Stimulated activated CD4-positive, alpha-beta T cell treated with anti-CD3 and anti-CD28 coated beads, TNF-alpha, amount 100 ng/mL, for 24 hours (primary cell): ENCODE measurements at regions not wholly inside any gene's neighbourhood (a gene's known extent, or its start where the extent isn't known, plus 50 kb on each side); places are given as distances from the start of the nearest gene placed in this dataset.

Source experiments
- DNase-seq, 3 experiments: peaks; one replicate each; pipeline ENCODE4 v3.0.0-alpha.2; 2020; ENCODE audit warnings: low read depth in 3 of 3

- DNase-seq: no peak
These were observed 465.4 kb downstream of the CDH11 start for GRCh38 chr16:64656471-64656870.

DNA sequence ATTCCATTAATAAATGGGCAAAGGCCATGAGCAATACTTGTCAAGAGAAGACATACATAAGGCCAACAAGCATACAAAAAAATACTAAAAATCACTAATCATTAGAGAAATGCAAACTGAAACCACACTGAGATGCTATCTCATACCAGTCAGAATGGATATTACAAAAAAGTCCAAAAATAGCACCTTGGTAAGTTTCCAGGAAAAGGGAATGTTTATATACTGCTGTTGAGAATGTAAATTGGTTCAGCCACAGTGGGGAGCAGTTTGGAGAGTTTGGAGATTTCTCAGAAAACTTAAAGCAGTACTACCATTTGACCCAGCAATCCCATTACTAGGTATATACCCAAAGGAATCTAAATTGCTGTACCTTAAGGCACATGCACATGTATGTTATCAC lies 467.7 kb downstream of the CDH11 start:
- no peak for DNase-seq

DNA sequence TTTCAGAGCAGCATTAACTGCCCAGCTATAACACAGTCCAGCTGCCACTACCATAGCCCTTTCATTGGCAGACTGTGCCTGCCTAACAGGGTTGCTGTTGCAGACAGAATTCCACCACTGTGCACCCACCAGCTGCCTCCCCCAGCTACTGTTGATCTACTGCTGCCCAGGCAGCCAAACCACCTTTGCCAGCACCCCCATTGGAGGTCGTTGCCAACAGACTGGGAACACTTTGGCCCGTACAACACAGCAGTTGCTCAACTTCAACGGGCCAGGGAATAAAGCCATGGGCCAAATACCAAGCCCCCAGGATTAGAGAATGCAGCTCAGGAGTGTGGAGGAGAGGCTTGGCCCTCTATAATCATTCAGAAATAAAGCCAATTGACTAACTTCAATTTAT lies 473.6 kb downstream of the CDH11 start:
- DNase-seq: no peak

DNA sequence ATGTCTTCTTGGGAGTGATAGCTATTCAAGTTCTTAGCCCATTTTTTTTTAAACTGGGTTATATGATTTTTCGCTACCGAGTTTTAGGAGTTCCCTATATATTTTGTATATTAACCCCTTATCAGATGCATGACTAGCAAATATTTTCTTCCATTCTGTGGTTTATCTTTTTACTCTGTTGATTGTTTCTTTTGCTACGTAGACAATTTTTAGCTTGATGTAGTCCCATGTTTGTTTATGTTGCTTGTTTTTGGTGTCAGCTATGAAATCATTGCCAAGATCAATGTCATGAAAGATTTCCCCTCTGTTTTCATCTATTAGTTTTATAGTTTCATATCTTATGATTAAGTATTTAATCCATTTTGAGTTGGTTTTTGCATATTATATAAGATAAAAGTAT lies 480.5 kb downstream of the CDH11 start:
- DNase-seq: no peak

- no peak for DNase-seq
These were observed 483.1 kb downstream of the CDH11 start for GRCh38 chr16:64638766-64639165.

- DNase-seq: no peak
These were observed 492.2 kb downstream of the CDH11 start for GRCh38 chr16:64629622-64630021.

DNA sequence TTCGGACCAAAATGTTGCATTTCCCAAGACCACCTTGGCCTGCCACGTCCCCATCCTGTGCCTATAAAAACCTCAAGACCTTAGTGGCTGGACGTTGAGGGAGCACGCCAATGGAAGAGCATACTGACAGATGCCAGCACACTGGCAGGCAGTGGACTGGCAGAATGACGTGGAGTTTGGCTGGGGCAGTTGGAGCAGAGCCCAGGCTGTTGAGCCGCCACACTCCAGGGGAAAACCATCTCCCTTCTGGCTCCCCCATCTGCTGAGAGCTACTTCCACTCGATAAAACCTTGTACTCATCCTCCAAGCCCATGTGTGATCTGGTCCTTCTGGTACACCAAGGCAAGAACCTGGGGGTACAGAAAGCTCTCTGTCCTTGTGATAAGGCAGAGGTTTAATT lies 494.1 kb downstream of the CDH11 start:
- DNase-seq: no peak

DNA sequence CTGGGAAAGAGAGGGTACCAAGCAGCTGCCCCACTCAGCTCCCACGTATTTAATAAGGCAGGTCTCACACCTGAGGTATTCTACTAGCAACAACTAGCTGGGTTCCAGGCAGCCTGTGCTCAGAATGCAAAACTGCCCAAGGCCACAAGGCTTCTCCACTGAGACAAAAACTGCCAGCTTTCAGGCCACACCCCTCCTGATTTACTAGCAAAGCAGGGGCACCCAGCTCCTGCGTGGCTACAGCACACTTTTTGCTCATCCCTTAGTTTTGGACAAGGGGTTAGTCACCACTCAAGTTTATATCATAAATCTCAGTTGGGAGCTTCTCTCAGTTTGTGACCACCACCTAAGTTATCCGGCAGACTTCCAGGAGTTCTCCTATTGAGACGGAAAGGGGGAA lies 494.6 kb downstream of the CDH11 start:
- DNase-seq: no peak

GRCh38 chr16:64626776-64627175 lies 495.1 kb downstream of the CDH11 start:
- no peak for DNase-seq

DNA sequence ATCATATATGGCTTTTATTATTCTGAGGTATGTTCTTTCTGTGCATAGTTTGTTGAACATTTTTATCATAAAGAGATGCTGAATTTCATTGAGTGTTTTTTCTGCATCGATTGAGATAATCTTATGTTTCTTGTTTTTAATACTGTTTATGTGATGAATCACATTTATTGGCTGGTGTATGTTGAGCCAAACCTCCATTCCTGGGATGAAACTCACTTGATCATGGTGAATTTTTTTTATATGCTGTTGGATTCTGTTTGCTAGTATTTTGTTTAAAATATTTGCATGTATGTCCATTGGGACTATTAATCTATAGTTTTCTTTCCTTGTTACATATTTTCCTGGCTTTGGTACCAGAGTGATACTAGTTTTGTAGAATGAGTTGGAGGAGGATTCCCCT lies 500.2 kb downstream of the CDH11 start:
- DNase-seq: no peak

- no peak for DNase-seq
These were observed 503.9 kb downstream of the CDH11 start for GRCh38 chr16:64617836-64618476.

DNA sequence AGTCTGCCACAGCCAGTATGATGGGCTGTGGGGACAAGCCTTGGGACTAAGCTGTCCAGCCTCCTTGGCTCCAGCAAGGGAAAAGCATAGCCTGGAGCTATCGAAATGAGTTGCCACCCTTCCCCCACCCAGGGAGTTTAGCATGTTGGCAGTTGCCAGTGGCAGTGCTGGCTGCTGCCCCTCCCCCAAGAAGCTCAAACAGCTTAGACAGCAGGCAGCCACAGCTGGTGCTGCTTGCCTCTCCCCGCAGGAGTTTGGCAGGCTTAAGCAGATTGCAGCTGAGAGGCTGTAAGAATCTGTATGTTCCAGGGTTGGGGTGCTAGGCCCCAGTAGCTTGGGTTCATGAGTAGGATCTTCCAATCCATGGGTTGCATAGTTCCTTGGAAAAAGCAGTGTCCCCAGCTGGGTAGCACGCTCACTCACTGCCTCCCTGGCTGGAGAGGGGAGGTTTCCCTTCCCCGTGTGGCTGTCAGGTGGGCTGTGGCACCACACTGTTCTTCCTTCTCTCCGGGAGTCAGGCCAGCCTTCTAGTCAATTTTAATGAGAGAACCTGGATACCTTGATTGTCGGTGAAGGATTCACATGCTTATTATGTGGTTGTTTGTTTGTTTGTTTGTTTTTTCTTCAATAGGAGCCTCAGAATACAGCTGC lies 506.1 kb downstream of the CDH11 start:
- DNase-seq: no peak

DNA sequence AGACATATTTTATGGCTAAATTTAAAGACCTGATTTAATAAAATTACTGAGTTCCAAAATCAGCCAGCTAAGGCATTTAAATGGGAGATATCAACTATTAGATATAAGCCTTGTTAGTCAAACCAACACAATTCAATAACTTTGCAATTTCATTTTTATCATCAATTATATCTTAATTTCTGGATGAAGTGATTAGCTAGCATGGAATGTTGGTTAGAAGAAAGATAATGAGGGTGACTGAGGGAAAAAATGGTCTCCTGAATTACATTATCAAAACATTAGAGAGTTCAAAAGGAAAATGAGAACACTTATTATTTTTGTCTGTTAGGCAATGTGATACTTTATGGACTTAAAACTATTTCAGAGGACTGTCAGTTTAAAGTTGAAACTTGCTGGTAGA lies 525.7 kb downstream of the CDH11 start:
- no peak for DNase-seq

GRCh38 chr16:64590513-64590912 lies 531.4 kb downstream of the CDH11 start:
- DNase-seq: no peak

GRCh38 chr16:64589836-64590235 lies 532.0 kb downstream of the CDH11 start:
- no peak for DNase-seq

DNA sequence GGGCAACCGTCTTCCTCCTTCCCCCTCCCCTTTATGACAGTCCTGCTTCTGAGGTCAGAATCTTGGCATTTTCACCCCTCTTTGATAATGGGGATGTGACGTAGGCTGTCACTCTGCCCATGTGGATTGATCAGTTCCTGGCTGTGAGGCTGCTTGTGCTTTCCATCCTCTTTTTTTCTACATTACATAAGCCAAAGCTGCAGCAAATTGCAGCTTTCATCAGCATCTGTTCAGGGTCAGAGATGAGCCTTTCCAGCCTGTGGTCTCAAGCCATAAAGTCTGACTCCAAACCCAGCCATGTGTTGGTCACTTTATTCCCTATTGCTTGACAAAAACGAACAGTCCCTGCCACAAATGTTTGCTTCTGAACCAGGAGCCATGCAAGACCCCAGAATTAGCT lies 535.1 kb downstream of the CDH11 start:
- DNase-seq: no peak

DNA sequence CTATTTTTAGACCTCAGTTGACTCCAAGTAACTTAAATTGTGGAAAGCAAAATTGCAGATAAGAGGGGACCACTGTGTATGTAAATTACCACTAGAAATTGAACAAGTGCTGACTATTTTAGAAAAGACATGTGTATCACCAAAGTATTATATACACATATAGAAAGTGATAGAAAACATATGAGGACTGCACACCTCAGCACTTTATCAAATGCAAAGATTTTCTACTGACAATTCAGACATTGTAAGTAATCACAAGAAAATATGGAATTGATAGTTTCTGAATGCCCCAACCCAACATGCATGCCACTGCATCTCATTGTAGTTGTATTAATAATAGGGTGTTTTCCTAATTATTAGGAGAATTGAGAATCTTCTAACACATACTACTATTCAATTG lies 536.5 kb downstream of the CDH11 start:
- DNase-seq: no peak

- no peak for DNase-seq
These were observed 541.3 kb downstream of the CDH11 start for GRCh38 chr16:64580558-64580957.

- no peak for DNase-seq
These were observed 542.2 kb downstream of the CDH11 start for GRCh38 chr16:64579712-64580111.

DNA sequence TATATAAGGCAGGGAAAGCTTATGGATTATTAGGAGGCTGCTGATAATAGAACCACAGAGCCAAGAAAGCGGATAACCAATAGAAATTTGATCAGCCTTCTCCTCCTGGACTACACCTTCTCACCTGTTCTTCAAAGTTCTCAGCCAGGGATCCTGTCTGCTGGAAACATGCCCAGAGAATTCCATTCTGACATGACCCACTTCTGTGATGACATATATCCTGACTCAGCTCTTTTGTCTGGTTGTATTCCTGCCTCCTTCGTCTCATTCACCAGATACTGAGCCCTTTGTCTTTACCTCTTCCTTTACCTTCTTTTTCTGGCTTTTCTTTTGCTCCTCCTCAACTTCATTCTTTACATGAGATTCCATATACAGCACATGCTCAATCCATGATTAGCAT lies 576.1 kb downstream of the CDH11 start:
- no peak for DNase-seq

- no peak for DNase-seq
These were observed 577.0 kb downstream of the CDH11 start for GRCh38 chr16:64544859-64545258.

DNA sequence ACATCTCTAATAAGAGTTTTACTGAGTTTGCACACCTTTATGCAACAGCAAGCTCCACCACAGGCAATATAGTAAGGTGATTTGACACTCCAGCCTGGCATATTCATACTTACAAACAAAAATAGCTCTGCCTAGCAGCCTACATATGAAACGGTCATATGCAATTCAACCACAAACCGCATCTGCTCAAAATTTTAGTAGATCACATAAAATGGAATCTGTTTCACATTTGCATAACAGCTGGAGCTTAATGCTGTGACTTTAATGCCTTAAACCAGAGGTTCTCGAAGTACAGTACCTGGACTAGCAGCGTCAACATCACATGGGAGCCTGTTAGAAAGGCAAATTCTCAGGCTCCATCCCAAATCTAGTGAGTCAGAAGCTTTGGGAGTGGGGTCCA lies 578.4 kb downstream of the CDH11 start:
- no peak for DNase-seq

- DNase-seq: no peak
These were observed 578.8 kb downstream of the CDH11 start for GRCh38 chr16:64543031-64543430.

GRCh38 chr16:64542152-64542551 lies 579.7 kb downstream of the CDH11 start:
- no peak for DNase-seq
